HCT116 (cell line): ENCODE measurements at regions not wholly inside any gene's neighbourhood (a gene's known extent, or its start where the extent isn't known, plus 50 kb on each side); places are given as distances from the start of the nearest gene placed in this dataset.

Experiments used
- ATAC-seq: fragments of 200-7000 bp; cut with Tn5 transposase; 2 replicates; pipeline ENCODE4 v1.9.1; 2020; ENCODE audit warnings: mild to moderate bottlenecking, moderate library complexity
- BruUV-seq: library from RNA; stranded (reverse); fragments of 400-500 nt; replicated peaks from 2 replicates; lab custom pipeline; 2021; lab: Mats Ljungman, UMichigan
- CTCF ChIA-PET: fragments of 300-600 bp; sonication (Branson Sonifier 250); formaldehyde crosslinking; loops from one replicate; lab custom pipeline; 2021; ENCODE audit warnings: antibody characterized with exemption; lab: Charles Lee
- POLR2A ChIA-PET: fragments of 300-600, 350-600 bp; sonication (Branson Sonifier 250); formaldehyde crosslinking; loops from one replicate; lab custom pipeline; 2021; ENCODE audit warnings: antibody characterized with exemption; lab: Charles Lee
- RAD21 ChIA-PET, 2 experiments: fragments of 300-600 bp; sonication (Branson Sonifier 250); formaldehyde crosslinking; loops; one replicate each; lab custom pipeline; 2023; ENCODE audit warnings: low total read pairs in 2 of 2; ENCODE audit not compliant: uncharacterized antibody in 2 of 2, unreplicated experiment in 2 of 2, low non-redundant PET in 1 of 2; lab: Charles Lee
- DNase-seq: peaks from one replicate; pipeline ENCODE4 v3.0.0-alpha.2; 2010; ENCODE audit warnings: low read depth, low spot score
- H2AFZ ChIP-seq: fragments of 200-600 bp; shearing (Covaris generic), sonication (generic); 2 replicates; pipeline ENCODE4 v1.6.1; 2017; ENCODE audit warnings: low read depth, mixed run types, mixed read lengths, antibody characterized with exemption, low read length; ENCODE audit not compliant: poor library complexity, severe bottlenecking
- H3K27ac ChIP-seq: 2 replicates; pipeline ENCODE4 v1.5.1; 2012; ENCODE audit warnings: low read depth, low read length
- H3K27me3 ChIP-seq: fragments of 200-600 bp; sonication (generic); 2 replicates; pipeline ENCODE4 v1.6.1; 2016; ENCODE audit warnings: mixed run types, low read length, mixed read lengths; ENCODE audit not compliant: insufficient read depth
- H3K36me3 ChIP-seq, 2 experiments: fragments of 200-500 bp in 1 of 2; fragments of 200-600 bp in 1 of 2; sonication (Bioruptor generic) in 1 of 2; sonication (generic) in 1 of 2; 2 replicates each; pipeline versions ENCODE4 v1.5.1 to v1.6.1; 2014 to 2016; ENCODE audit warnings: low read length in 2 of 2, inconsistent platforms in 1 of 2, mixed read lengths in 1 of 2, mixed run types in 1 of 2; ENCODE audit not compliant: insufficient read depth in 2 of 2, control insufficient read depth in 1 of 2
- H3K4me1 ChIP-seq, 2 experiments: fragments of 200-600 bp in 1 of 2; sonication (generic) in 1 of 2; 2 replicates each; pipeline versions ENCODE4 v1.5.1 to v1.6.1; 2012 to 2017; ENCODE audit warnings: low read length in 2 of 2, inconsistent platforms in 1 of 2, mild to moderate bottlenecking in 1 of 2, mixed read lengths in 1 of 2, mixed run types in 1 of 2, moderate library complexity in 1 of 2; ENCODE audit not compliant: insufficient read depth in 2 of 2, control insufficient read depth in 1 of 2
- H3K4me2 ChIP-seq: fragments of 200-600 bp; sonication (generic); 2 replicates; pipeline ENCODE4 v1.6.1; 2017; ENCODE audit warnings: mixed run types, low read length, mixed read lengths
- H3K4me3 ChIP-seq, 2 experiments: fragments of 200-600 bp in 1 of 2; sonication (generic) in 1 of 2; replicated peaks in 1 of 2; 2 replicates each; pipeline ENCODE4 v1.5.1; 2011 to 2016; ENCODE audit warnings: low read length in 2 of 2, control low read depth in 1 of 2, low read depth in 1 of 2, mild to moderate bottlenecking in 1 of 2, mixed read lengths in 1 of 2, mixed run types in 1 of 2
- H3K79me2 ChIP-seq: fragments of 200-600 bp; sonication (generic); 2 replicates; pipeline ENCODE4 v1.6.1; 2017; ENCODE audit warnings: mild to moderate bottlenecking, mixed run types, low read length, moderate library complexity, mixed read lengths; ENCODE audit not compliant: insufficient read depth
- H3K9ac ChIP-seq: fragments of 200-600 bp; sonication (generic); 2 replicates; pipeline ENCODE4 v1.6.1; 2016; ENCODE audit warnings: low read length, mixed read lengths
- H3K9me2 ChIP-seq: fragments of 200-600 bp; sonication (generic), shearing (Covaris generic); 2 replicates; pipeline ENCODE4 v1.6.1; 2017; ENCODE audit warnings: mixed run types, mild to moderate bottlenecking, moderate library complexity; ENCODE audit not compliant: insufficient read depth
- H3K9me3 ChIP-seq, 2 experiments: fragments of 200-500 bp in 1 of 2; fragments of 200-600 bp in 1 of 2; sonication (Bioruptor generic) in 1 of 2; sonication (generic) in 1 of 2; 2 replicates each; pipeline ENCODE4 v1.6.1; 2014 to 2017; ENCODE audit warnings: low read length in 2 of 2, mixed read lengths in 2 of 2, inconsistent platforms in 1 of 2, low read depth in 1 of 2, mild to moderate bottlenecking in 1 of 2, mixed run types in 1 of 2, moderate library complexity in 1 of 2; ENCODE audit not compliant: control insufficient read depth in 1 of 2, insufficient read depth in 1 of 2
- H4K20me1 ChIP-seq: fragments of 200-600 bp; sonication (generic), shearing (Covaris generic); 2 replicates; pipeline ENCODE4 v1.6.1; 2017; ENCODE audit warnings: mixed run types, mild to moderate bottlenecking, moderate library complexity; ENCODE audit not compliant: insufficient read depth
- EZH2phosphoT487 ChIP-seq: fragments of 200-600 bp; IDR thresholded peaks from 2 replicates; pipeline ENCODE4 v1.6.1; 2018; ENCODE audit warnings: antibody characterized with exemption, borderline replicate concordance
- FOSL1 ChIP-seq: IDR thresholded peaks from 2 replicates; pipeline ENCODE4 v1.6.1; 2012; ENCODE audit warnings: low read depth
- POLR2AphosphoS5 ChIP-seq: IDR thresholded peaks from 2 replicates; pipeline ENCODE4 v1.6.1; 2011; ENCODE audit warnings: mild to moderate bottlenecking, low read depth, low read length, moderate library complexity
- ZFX ChIP-seq: fragments of 450-650 bp; IDR thresholded peaks from 2 replicates; pipeline ENCODE4 v1.6.1; 2017
- ZNF274 ChIP-seq: fragments of 200-500 bp; sonication (Bioruptor generic); IDR thresholded peaks from 2 replicates; pipeline ENCODE4 v1.6.1; 2014; ENCODE audit warnings: mild to moderate bottlenecking, low read depth, low read length, inconsistent platforms
- intact Hi-C: fragments of 100-400 bp; cut with micrococcal nuclease; formaldehyde crosslinking; loops from 2 replicates; pipeline ENCODE4 v1.10.0; 2022
- TF ChIP-seq, protein P1 (sequence below): IDR thresholded peaks from 2 replicates; pipeline ENCODE4 v1.6.1; 2012
- TF ChIP-seq, protein P2 (sequence below): IDR thresholded peaks from 2 replicates; pipeline ENCODE4 v1.6.1; 2012; ENCODE audit warnings: low read depth
- TF ChIP-seq, protein P3 (sequence below): IDR thresholded peaks from 2 replicates; pipeline ENCODE4 v1.6.1; 2011; ENCODE audit warnings: mild to moderate bottlenecking, low read length, moderate library complexity; ENCODE audit not compliant: insufficient replicate concordance; ENCODE audit errors: extremely low read depth

DNA sequence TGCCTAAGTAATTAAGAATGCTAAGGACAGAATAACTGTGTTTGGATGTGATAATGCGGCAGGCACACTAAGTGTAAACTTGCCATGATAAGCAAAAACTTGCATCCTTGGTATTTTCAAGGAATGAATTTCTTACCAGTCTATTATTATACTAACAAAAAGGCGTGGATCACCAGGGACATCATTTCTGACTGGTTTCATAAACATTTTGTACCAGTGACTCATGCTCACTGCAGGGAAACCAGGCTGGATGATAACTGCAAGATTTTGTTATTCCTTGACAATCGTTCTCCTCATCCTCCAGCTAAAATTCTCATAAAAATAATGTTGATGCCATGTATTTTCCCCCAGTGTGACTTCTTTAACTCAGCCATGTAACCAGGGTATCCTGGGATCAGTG lies 289.5 kb downstream of the CDCA7 start:
- intact Hi-C loops, result no loop called here
- H3K4me1 ChIP-seq, result peaks cover 0 to 10% of the 10 kb centered on the region in 2 experiments; a peak in 2 of 4 replicates
- H3K4me3 ChIP-seq, result no peak overlapping the region
- no peak overlapping the region for H3K9ac ChIP-seq
- H3K36me3 ChIP-seq, result no peaks in the 10 kb centered on the region
- no peak for TF ChIP-seq FOSL1
- TF ChIP-seq, protein P1, sequence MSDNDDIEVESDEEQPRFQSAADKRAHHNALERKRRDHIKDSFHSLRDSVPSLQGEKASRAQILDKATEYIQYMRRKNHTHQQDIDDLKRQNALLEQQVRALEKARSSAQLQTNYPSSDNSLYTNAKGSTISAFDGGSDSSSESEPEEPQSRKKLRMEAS, result no peak
- no peak for TF ChIP-seq EZH2phosphoT487
- no peak for TF ChIP-seq POLR2AphosphoS5
- no peak for TF ChIP-seq ZNF274
- TF ChIP-seq, all 23 proteins: peak for 0
- CTCF ChIA-PET, result no interaction called here
- no TSS peak for BruUV-seq
- H3K27ac ChIP-seq, result no peak overlapping the region
- no peaks in the 10 kb centered on the region for H4K20me1 ChIP-seq
- DNase-seq (no peak), ATAC-seq (no peak)
- POLR2A ChIA-PET, result no interaction called here
- no peaks in the 10 kb centered on the region for H3K9me2 ChIP-seq
- no peaks in the 10 kb centered on the region for H3K79me2 ChIP-seq
- no peaks in the 10 kb centered on the region for H3K9me3 ChIP-seq
- RAD21 ChIA-PET, result no interaction called here
- no peak overlapping the region for H2AFZ ChIP-seq
- H3K4me2 ChIP-seq, result no peak overlapping the region
- H3K27me3 ChIP-seq, result no peaks in the 10 kb centered on the region

DNA sequence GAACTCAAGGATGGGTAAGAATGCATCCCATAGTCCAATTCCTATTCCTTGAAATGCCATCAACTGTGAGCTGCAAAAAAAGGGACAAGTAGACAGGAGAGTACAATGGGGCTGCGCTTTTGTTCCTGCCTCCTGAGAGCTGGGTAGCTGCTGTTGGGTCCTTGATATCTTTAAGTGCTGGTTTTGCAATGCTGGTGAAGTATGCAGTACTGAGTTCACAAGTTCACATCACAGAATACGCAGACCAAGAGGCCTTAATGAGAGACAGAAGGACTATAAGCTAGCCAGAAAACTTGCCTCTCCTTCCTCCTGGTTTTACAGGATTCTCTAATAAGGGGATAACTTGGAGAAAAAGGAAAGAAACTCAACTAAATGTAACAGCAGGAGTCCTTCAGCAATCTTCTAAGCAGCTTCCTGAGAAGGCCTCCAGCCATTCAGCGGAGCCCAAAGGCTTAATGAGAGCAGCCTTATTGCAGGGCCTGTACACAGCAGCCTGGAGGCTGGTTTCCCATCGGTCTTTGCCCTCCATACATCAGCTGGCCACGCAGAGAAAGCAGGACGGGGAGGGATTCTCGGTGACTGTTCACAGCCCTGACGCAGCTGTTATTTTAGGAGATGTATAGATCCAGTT lies 293.1 kb downstream of the CDCA7 start:
- H3K9me2 ChIP-seq, result no peaks in the 10 kb centered on the region
- no peaks in the 10 kb centered on the region for H4K20me1 ChIP-seq
- H3K27me3 ChIP-seq, result no peaks in the 10 kb centered on the region
- H3K36me3 ChIP-seq, result no peaks in the 10 kb centered on the region
- no peak for ATAC-seq
- ChIA-PET POLR2A (interaction anchor here (1.2 kb wide), 1 partner anchor 13 kb away, joined by 3 read pairs; no protein-coding TSS in a partner anchor), RAD21 (no interaction called here), CTCF (no interaction called here)
- H3K79me2 ChIP-seq, result no peaks in the 10 kb centered on the region
- H3K4me1 ChIP-seq, result peaks cover 10 to 21% of the 10 kb centered on the region in 2 experiments
- DNase-seq, result no peak
- H3K9me3 ChIP-seq, result no peaks in the 10 kb centered on the region
- intact Hi-C loops, result no loop called here
- H3K4me3 ChIP-seq, result no peak overlapping the region
- BruUV-seq, result no TSS peak
- H3K27ac ChIP-seq, result no peak overlapping the region
- TF ChIP-seq ZFX, result no peak
- TF ChIP-seq, protein P2, sequence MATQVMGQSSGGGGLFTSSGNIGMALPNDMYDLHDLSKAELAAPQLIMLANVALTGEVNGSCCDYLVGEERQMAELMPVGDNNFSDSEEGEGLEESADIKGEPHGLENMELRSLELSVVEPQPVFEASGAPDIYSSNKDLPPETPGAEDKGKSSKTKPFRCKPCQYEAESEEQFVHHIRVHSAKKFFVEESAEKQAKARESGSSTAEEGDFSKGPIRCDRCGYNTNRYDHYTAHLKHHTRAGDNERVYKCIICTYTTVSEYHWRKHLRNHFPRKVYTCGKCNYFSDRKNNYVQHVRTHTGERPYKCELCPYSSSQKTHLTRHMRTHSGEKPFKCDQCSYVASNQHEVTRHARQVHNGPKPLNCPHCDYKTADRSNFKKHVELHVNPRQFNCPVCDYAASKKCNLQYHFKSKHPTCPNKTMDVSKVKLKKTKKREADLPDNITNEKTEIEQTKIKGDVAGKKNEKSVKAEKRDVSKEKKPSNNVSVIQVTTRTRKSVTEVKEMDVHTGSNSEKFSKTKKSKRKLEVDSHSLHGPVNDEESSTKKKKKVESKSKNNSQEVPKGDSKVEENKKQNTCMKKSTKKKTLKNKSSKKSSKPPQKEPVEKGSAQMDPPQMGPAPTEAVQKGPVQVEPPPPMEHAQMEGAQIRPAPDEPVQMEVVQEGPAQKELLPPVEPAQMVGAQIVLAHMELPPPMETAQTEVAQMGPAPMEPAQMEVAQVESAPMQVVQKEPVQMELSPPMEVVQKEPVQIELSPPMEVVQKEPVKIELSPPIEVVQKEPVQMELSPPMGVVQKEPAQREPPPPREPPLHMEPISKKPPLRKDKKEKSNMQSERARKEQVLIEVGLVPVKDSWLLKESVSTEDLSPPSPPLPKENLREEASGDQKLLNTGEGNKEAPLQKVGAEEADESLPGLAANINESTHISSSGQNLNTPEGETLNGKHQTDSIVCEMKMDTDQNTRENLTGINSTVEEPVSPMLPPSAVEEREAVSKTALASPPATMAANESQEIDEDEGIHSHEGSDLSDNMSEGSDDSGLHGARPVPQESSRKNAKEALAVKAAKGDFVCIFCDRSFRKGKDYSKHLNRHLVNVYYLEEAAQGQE, result no peak
- TF ChIP-seq, protein P3, sequence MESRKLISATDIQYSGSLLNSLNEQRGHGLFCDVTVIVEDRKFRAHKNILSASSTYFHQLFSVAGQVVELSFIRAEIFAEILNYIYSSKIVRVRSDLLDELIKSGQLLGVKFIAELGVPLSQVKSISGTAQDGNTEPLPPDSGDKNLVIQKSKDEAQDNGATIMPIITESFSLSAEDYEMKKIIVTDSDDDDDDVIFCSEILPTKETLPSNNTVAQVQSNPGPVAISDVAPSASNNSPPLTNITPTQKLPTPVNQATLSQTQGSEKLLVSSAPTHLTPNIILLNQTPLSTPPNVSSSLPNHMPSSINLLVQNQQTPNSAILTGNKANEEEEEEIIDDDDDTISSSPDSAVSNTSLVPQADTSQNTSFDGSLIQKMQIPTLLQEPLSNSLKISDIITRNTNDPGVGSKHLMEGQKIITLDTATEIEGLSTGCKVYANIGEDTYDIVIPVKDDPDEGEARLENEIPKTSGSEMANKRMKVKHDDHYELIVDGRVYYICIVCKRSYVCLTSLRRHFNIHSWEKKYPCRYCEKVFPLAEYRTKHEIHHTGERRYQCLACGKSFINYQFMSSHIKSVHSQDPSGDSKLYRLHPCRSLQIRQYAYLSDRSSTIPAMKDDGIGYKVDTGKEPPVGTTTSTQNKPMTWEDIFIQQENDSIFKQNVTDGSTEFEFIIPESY, result no peak
- no peak overlapping the region for H3K9ac ChIP-seq
- no peak overlapping the region for H3K4me2 ChIP-seq
- H2AFZ ChIP-seq, result no peak overlapping the region
